K562 (cell line): ENCODE measurements at regions not wholly inside any gene's neighbourhood (a gene's known extent, or its start where the extent isn't known, plus 50 kb on each side); places are given as distances from the start of the nearest gene placed in this dataset.

Source experiments
- JUNB ChIP-seq: fragments of 450-650 bp; formaldehyde crosslinking; conservative IDR thresholded peaks from 2 replicates; pipeline ENCODE4 v1.4.0; 2020; ENCODE audit warnings: mild to moderate bottlenecking
- MAFF ChIP-seq: IDR thresholded peaks from 2 replicates; pipeline ENCODE4 v1.6.1; 2012; ENCODE audit warnings: low read length, improper control_type of control experiment
- MLLT1 ChIP-seq, 2 experiments: fragments of 450-650 bp; IDR thresholded peaks; 2 replicates each; pipeline ENCODE4 v1.6.1; 2016

GRCh38 chr1:201670517-201670916 lies 131.6 kb downstream of the NAV1 start:
- TF ChIP-seq MLLT1 (IDR thresholded peaks at IDR 0.05), result no peak
- no peak for TF ChIP-seq JUNB (CRISPR knock-in tag)
- TF ChIP-seq MAFF, result no peak
